ENCODE measurements at regions not wholly inside any gene's neighbourhood (a gene's known extent, or its start where the extent isn't known, plus 50 kb on each side); places are given as distances from the start of the nearest gene placed in this dataset.
"Not testable (repeated sequence)": the region's sequence is repeated elsewhere in the genome, so short reads cannot be mapped to it uniquely, and the experiment has no call there.

GRCh38 chrX:139376547-139376946 is 154.0 kb upstream of the F9 start:
- TF ChIP-seq, protein P1, sequence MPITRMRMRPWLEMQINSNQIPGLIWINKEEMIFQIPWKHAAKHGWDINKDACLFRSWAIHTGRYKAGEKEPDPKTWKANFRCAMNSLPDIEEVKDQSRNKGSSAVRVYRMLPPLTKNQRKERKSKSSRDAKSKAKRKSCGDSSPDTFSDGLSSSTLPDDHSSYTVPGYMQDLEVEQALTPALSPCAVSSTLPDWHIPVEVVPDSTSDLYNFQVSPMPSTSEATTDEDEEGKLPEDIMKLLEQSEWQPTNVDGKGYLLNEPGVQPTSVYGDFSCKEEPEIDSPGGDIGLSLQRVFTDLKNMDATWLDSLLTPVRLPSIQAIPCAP (CRISPR knock-in tag; IDR thresholded peaks at IDR 0.05) = not testable (repeated sequence)
- not testable (repeated sequence) for TF ChIP-seq SMAD3 (CRISPR knock-in tag; IDR thresholded peaks at IDR 0.05; ENCODE audit: borderline replicate concordance); ETV6 (CRISPR knock-in tag; IDR thresholded peaks at IDR 0.05)

All from WTC11 (cell line).